ENCODE measurements at regions not wholly inside any gene's neighbourhood (a gene's known extent, or its start where the extent isn't known, plus 50 kb on each side); places are given as distances from the start of the nearest gene placed in this dataset.

DNA sequence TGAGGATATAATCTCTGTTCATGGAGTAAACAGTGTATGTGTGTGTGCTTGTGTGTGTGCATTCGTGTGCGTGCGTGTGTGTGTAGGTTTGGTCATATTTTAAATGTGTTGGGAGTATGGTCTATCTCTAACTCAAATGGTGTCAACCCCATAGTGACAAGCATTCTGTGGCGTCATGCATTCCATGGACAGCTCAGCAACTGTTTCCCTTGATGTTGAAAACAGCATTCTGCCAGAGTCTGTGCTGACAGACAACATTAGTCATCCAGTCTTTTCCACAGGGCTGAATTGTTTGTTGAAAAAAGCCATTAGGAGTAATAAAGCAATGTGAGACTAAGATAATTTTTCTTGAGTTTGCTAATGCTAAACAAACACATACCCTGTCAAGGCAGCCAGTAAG, 706.6 kb downstream of the PCDH19 start:
- no peaks in the 10 kb centered on the region for H3K9me3 ChIP-seq (ENCODE audit: control insufficient read depth in 1 of 2, insufficient read depth in 1 of 2, low read depth in 1 of 2, low read length in 2 of 2)
- H3K36me3 ChIP-seq (ENCODE audit: control insufficient read depth in 1 of 2, insufficient read depth in 2 of 2, low read length in 2 of 2): no peaks in the 10 kb centered on the region
- no peaks in the 10 kb centered on the region for H3K4me1 ChIP-seq (ENCODE audit: control insufficient read depth in 1 of 2, insufficient read depth in 2 of 2, low read length in 2 of 2)
- RAD21 ChIA-PET (ENCODE audit: low non-redundant PET in 1 of 2, low total read pairs in 2 of 2, uncharacterized antibody in 2 of 2, unreplicated experiment in 2 of 2): no interaction called here
- no peak overlapping the region for H2AFZ ChIP-seq (ENCODE audit: low read depth, low read length, poor library complexity, severe bottlenecking)
- H3K4me3 ChIP-seq (replicated peaks in 1 of 2; ENCODE audit: low read depth in 1 of 2, low read length in 2 of 2): no peak overlapping the region
- ATAC-seq: no peak
- CTCF ChIA-PET: no interaction called here
- no peaks in the 10 kb centered on the region for H3K9me2 ChIP-seq (ENCODE audit: insufficient read depth)
- H4K20me1 ChIP-seq (ENCODE audit: insufficient read depth): no peaks in the 10 kb centered on the region
- POLR2A ChIA-PET: no interaction called here
- H3K27ac ChIP-seq (ENCODE audit: low read depth, low read length): no peak overlapping the region
- H3K4me2 ChIP-seq (ENCODE audit: low read length): no peak overlapping the region
- TF ChIP-seq POLR2AphosphoS5 (IDR thresholded peaks at IDR 0.05; ENCODE audit: low read depth, low read length) (no peak), CEBPB (IDR thresholded peaks at IDR 0.05; ENCODE audit: low read depth) (no peak), YY1 (IDR thresholded peaks at IDR 0.05; ENCODE audit: extremely low read depth, insufficient replicate concordance, low read depth, low read length) (no peak), SIN3A (IDR thresholded peaks at IDR 0.05; ENCODE audit: low read depth) (no peak), POLR2A (IDR thresholded peaks at IDR 0.05; ENCODE audit: borderline replicate concordance, extremely low read depth, insufficient read depth, insufficient read length) (no peak), ZFX (IDR thresholded peaks at IDR 0.05) (no peak), JUND (IDR thresholded peaks at IDR 0.05) (no peak), FOSL1 (IDR thresholded peaks at IDR 0.05; ENCODE audit: low read depth) (no peak), EZH2 (IDR thresholded peaks at IDR 0.05) (no peak)
- TF ChIP-seq, protein P1, sequence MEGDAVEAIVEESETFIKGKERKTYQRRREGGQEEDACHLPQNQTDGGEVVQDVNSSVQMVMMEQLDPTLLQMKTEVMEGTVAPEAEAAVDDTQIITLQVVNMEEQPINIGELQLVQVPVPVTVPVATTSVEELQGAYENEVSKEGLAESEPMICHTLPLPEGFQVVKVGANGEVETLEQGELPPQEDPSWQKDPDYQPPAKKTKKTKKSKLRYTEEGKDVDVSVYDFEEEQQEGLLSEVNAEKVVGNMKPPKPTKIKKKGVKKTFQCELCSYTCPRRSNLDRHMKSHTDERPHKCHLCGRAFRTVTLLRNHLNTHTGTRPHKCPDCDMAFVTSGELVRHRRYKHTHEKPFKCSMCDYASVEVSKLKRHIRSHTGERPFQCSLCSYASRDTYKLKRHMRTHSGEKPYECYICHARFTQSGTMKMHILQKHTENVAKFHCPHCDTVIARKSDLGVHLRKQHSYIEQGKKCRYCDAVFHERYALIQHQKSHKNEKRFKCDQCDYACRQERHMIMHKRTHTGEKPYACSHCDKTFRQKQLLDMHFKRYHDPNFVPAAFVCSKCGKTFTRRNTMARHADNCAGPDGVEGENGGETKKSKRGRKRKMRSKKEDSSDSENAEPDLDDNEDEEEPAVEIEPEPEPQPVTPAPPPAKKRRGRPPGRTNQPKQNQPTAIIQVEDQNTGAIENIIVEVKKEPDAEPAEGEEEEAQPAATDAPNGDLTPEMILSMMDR (IDR thresholded peaks at IDR 0.05 in 2 of 3, conservative IDR thresholded peaks at IDR 0.05 in 1 of 3; ENCODE audit: borderline replicate concordance in 1 of 3, insufficient read depth in 1 of 3, low read depth in 2 of 3, low read length in 2 of 3): no peak
- TF ChIP-seq, protein P2, sequence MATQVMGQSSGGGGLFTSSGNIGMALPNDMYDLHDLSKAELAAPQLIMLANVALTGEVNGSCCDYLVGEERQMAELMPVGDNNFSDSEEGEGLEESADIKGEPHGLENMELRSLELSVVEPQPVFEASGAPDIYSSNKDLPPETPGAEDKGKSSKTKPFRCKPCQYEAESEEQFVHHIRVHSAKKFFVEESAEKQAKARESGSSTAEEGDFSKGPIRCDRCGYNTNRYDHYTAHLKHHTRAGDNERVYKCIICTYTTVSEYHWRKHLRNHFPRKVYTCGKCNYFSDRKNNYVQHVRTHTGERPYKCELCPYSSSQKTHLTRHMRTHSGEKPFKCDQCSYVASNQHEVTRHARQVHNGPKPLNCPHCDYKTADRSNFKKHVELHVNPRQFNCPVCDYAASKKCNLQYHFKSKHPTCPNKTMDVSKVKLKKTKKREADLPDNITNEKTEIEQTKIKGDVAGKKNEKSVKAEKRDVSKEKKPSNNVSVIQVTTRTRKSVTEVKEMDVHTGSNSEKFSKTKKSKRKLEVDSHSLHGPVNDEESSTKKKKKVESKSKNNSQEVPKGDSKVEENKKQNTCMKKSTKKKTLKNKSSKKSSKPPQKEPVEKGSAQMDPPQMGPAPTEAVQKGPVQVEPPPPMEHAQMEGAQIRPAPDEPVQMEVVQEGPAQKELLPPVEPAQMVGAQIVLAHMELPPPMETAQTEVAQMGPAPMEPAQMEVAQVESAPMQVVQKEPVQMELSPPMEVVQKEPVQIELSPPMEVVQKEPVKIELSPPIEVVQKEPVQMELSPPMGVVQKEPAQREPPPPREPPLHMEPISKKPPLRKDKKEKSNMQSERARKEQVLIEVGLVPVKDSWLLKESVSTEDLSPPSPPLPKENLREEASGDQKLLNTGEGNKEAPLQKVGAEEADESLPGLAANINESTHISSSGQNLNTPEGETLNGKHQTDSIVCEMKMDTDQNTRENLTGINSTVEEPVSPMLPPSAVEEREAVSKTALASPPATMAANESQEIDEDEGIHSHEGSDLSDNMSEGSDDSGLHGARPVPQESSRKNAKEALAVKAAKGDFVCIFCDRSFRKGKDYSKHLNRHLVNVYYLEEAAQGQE (IDR thresholded peaks at IDR 0.05; ENCODE audit: low read depth): no peak
- no peak overlapping the region for H3K9ac ChIP-seq (ENCODE audit: low read length)
- no peaks in the 10 kb centered on the region for H3K27me3 ChIP-seq (ENCODE audit: insufficient read depth, low read length)
- BruUV-seq (replicated peaks): no TSS peak
- H3K79me2 ChIP-seq (ENCODE audit: insufficient read depth, low read length): no peaks in the 10 kb centered on the region
- intact Hi-C loops (cut with micrococcal nuclease): no loop called here
- no peak for DNase-seq (ENCODE audit: low read depth, low spot score)
